ENCODE measurements at regions not wholly inside any gene's neighbourhood (a gene's known extent, or its start where the extent isn't known, plus 50 kb on each side); places are given as distances from the start of the nearest gene placed in this dataset.

DNA sequence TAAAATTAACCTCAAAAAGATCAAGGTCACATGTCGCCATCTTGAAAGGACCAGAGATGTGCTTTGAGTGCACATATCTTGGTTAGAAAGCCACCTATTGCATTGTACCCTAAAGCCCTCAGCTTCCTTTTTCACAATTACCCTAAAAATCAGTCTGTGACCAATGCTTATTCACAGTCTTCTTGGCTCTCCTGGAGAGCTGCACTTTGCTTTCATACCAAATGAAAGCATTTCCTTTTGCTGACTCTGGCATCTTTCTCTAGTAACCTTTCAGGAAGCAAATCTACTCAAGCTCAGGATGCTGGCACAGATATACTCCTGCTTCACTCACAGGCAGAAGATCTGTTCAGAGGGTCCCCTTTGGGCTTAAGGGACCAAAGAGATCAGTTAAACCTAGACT lies 160.7 kb upstream of the PUM3 start:
- no peak overlapping the region for H3K4me3 ChIP-seq (ENCODE audit: low read depth, poor library complexity, severe bottlenecking)
- intact Hi-C loops (cut with DNase I; ENCODE audit: low total_unique reads), result no loop called here
- TF ChIP-seq POLR2A (IDR thresholded peaks at IDR 0.05), result no peak
- 71 to 73% methylated on average over 1 of the region's 1 CpG for WGBS, 2 donors
- no peak for DNase-seq (ENCODE audit: low spot score in 2 of 2)

DNA sequence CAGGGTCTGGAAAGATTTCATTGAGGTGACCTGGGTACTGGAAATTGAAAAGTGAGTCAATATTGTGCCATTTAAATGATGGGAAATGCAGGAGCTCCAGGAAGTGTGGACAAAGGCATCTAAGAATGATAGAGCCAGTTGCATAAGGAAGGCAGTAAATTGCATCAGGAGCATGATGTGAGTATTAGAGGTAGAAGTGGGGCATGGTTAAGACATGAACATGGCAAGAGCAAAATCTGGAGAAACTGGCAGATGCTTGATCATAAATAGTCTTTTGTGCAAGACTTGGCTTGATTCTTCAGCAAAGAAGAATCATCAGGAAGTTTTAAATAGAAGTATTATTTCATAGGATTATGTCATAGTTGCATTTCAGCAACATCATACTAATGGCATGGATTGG lies 157.4 kb upstream of the PUM3 start:
- TF ChIP-seq POLR2A (IDR thresholded peaks at IDR 0.05), result no peak
- TF ChIP-seq, protein P1, sequence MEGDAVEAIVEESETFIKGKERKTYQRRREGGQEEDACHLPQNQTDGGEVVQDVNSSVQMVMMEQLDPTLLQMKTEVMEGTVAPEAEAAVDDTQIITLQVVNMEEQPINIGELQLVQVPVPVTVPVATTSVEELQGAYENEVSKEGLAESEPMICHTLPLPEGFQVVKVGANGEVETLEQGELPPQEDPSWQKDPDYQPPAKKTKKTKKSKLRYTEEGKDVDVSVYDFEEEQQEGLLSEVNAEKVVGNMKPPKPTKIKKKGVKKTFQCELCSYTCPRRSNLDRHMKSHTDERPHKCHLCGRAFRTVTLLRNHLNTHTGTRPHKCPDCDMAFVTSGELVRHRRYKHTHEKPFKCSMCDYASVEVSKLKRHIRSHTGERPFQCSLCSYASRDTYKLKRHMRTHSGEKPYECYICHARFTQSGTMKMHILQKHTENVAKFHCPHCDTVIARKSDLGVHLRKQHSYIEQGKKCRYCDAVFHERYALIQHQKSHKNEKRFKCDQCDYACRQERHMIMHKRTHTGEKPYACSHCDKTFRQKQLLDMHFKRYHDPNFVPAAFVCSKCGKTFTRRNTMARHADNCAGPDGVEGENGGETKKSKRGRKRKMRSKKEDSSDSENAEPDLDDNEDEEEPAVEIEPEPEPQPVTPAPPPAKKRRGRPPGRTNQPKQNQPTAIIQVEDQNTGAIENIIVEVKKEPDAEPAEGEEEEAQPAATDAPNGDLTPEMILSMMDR (IDR thresholded peaks at IDR 0.05), result no peak
- DNase-seq (ENCODE audit: low spot score in 2 of 2), result no peak
- intact Hi-C loops (cut with DNase I; ENCODE audit: low total_unique reads), result no loop called here
- no peak overlapping the region for H3K4me3 ChIP-seq (ENCODE audit: low read depth, poor library complexity, severe bottlenecking)

DNA sequence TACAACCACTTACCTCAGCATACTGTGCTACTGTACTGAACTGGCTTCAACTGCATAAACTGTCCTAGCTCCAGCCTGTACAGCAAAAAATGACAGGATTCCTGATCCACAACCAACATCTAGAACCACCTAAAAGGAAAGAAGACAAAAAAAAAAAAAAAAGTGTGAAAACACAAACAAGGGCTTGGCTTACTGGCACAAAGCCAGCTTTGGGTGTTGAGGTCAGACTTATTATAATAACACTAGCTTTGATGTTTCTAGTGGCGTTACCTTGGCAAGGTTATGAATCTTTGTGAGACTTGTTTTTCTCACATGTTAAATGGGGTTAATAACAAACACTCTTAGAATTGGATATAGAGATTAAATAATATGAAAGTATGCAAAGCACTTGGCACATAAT lies 148.5 kb upstream of the PUM3 start:
- TF ChIP-seq POLR2A (IDR thresholded peaks at IDR 0.05), result no peak
- TF ChIP-seq, protein P1 (IDR thresholded peaks at IDR 0.05), result no peak
- 63 to 65% methylated on average over 1 of the region's 1 CpG for WGBS, 2 donors
- no peak for DNase-seq (ENCODE audit: low spot score in 2 of 2)
- no peak overlapping the region for H3K4me3 ChIP-seq (ENCODE audit: low read depth, poor library complexity, severe bottlenecking)
- intact Hi-C loops (cut with DNase I; ENCODE audit: low total_unique reads), result no loop called here

DNA sequence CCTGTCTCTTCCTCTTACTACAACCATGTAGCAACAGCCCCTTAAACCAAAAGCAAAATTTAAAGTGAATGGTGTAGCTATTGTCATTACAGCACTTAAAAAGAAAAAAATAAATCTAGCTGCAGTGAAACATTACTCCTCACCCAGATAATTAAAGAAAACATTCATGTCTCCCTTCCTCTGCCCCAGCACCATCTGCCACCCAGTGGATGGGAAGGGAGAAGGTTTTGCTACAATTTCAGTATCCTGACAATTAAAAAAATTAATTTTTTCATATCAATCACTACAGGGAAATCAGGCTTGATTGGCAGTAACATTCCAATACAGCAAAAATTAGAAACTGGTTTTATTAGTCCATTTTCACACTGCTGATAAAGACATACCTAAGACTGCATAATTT lies 147.4 kb upstream of the PUM3 start:
- no peak overlapping the region for H3K4me3 ChIP-seq (ENCODE audit: low read depth, poor library complexity, severe bottlenecking)
- no peak for DNase-seq (ENCODE audit: low spot score in 2 of 2)
- TF ChIP-seq, protein P1 (IDR thresholded peaks at IDR 0.05), result no peak
- no peak for TF ChIP-seq POLR2A (IDR thresholded peaks at IDR 0.05)
- intact Hi-C loops (cut with DNase I; ENCODE audit: low total_unique reads), result no loop called here

DNA sequence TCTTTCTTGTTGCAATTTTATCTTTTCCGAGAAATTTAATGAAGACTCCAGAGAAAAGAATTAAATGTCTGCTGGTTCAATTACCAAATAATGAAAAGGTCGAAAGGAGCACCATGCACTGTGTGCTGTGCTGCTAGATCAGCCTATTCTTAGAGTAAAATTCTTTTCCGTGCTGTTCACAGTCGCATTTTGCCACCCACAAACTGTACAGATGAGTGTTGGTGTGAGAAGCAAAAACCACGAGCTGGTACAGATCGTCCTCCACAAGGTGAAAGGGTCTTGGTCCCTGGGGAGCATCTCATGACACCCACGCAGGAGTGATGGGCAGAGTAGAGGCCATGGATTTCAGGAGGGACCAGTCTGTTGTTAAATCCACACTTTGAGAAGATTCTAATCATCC lies 143.8 kb upstream of the PUM3 start:
- DNase-seq (ENCODE audit: low spot score in 2 of 2), result no peak
- intact Hi-C loops (cut with DNase I; ENCODE audit: low total_unique reads), result no loop called here
- TF ChIP-seq, protein P1 (IDR thresholded peaks at IDR 0.05), result no peak
- no peak for TF ChIP-seq POLR2A (IDR thresholded peaks at IDR 0.05)
- H3K4me3 ChIP-seq (ENCODE audit: low read depth, poor library complexity, severe bottlenecking), result no peak overlapping the region
- WGBS, 2 donors, result 78 to 86% methylated on average over 7 of the region's 7 CpGs

DNA sequence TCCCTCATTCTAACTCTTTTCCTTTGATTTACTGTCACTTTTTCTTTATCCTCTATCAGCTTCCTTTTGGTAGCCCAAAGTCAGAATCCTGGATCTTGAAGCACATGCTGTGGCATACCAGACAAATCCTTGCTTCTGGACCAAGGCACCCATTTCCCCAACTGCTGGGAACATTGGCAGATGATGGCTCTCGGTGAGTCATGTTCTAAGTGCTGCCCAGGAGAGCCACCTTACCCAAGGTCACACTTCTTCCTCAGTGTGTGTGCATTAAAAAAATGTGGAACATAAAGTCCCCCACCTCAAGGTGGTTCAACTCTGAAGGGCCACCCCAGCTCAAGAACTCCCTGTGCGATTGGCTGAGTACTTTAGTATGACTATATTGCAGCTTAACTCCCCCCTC lies 141.4 kb upstream of the PUM3 start:
- WGBS, 2 donors, result 87 to 88% methylated on average over 2 of the region's 2 CpGs
- intact Hi-C loops (cut with DNase I; ENCODE audit: low total_unique reads), result no loop called here
- no peak overlapping the region for H3K4me3 ChIP-seq (ENCODE audit: low read depth, poor library complexity, severe bottlenecking)
- DNase-seq (ENCODE audit: low spot score in 2 of 2), result no peak
- TF ChIP-seq, protein P1 (IDR thresholded peaks at IDR 0.05), result no peak
- no peak for TF ChIP-seq POLR2A (IDR thresholded peaks at IDR 0.05)

All from lower leg skin (tissue), 4 donors.